GM12891 (cell line): ENCODE measurements at regions not wholly inside any gene's neighbourhood (a gene's known extent, or its start where the extent isn't known, plus 50 kb on each side); places are given as distances from the start of the nearest gene placed in this dataset.

Experiments used
- POLR2A ChIP-seq: IDR thresholded peaks from 2 replicates; pipeline ENCODE4 v1.6.1; 2011; ENCODE audit warnings: low read depth, low read length, control low read depth
- POLR2AphosphoS5 ChIP-seq: IDR thresholded peaks from 2 replicates; pipeline ENCODE4 v1.6.1; 2011; ENCODE audit warnings: low read depth, low read length, control low read depth

DNA sequence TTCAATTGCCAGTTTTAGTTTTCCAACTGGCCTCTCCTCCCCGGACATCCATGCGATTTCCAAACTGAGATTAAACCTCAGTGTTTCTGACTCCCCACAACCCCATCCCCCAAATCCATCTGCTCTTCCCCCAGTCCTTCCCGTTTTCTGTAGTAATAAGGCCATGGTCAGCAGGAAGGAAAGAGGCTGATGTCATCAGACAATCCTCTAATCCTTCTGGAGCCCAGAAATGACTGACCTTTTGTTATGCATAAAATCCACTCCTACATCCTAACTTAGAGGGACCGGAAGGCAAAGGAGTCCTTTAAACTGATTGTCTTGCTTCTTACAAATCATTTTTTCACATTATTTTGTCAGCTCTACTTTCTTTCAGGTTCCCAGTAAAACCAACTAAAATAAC lies 155.8 kb downstream of the INO80D start:
- no peak for TF ChIP-seq POLR2AphosphoS5
- TF ChIP-seq POLR2A, result no peak
